NCI-H146 treated with DMSO at 0.1 percent for 48 hours (cell line): ENCODE measurements at regions not wholly inside any gene's neighbourhood (a gene's known extent, or its start where the extent isn't known, plus 50 kb on each side); places are given as distances from the start of the nearest gene placed in this dataset.

ENCODE experiments used
- DNase-seq: peaks from one replicate; lab custom pipeline; 2025; ENCODE audit not compliant: unreplicated experiment; lab: John Stamatoyannopoulos, UW

DNA sequence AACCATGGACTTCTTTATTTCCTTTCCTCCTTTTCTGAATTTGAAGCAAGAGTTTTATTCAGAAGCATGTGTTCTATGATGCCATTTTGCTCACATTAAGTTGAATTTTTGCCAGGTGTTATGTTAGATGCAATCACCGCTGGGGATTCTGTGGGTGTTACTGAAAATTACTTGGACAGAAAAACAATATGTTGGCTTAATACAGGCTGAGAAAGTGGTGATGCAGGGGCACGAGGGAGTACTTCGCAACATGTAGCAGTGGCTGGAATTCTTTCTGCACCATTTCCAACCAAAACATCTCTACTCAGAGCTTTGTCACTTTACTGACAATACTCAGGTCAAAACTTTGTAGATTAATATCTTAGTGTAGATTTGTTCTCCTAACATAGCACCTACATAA is 109.2 kb upstream of the PCDH18 start:
- DNase-seq, result no peak

DNA sequence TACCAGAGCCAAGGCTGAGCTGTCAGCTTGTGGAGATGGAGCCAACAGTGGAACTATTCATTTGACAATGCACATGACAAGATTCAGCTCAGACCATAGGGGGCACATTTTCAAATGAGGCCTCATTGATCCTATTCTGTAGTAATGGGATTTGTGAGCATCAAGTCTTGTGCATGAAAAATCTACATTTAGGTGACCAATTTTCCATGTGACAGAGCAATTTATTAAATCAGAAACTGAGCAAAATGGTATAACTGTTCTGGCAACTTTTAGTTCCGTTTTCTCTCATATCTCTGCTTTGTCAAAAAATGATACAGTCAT is 108.5 kb upstream of the PCDH18 start:
- DNase-seq, result no peak

DNA sequence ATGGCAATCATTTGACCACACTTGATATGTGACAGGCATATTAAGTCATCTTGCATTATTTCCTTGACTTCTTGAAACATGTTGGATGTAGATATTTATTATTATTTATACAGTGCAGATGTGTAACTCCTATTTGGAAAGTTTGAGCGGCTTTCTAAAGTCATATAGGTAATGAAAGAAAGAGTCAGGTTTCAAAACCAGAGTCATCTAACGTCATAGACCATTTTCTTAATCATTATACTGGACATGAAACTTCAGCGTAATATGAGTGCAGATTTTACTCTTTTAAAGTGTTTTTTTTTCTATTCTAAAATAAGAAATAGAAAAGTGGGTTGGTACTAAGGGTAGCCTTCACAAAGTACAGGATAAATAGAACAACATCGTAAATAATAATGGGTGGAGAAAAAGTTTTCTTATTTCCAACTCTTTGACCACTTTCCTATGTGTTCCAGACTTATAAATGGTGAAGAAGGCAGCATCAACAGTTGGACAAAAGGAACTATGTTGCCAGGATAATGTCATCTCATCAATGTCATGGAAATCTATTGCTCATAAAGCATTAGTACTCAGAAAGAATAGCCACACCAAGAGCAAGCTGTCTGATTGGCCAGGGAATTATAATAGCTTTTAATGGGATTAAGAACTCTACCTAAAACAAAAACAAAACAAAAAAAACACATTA is 108.0 kb upstream of the PCDH18 start:
- DNase-seq, result no peak

DNA sequence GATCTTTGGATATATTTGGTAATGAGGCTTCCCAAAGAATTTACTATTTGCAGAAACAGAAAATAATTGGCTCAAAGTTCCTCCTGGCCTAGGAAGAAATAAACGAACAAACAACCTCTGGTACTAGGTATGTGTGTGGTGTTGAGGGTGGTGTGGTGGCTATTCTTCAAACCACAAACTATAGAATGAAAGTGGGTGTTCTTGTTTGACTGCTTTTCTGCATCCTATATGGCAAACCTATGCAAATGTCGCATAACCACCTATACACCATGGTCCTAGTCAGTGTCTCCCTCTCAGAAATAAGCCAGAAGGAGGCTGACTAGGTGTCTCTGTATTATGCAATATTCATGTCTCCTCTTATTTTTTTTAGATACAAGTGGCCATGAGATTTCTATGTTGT is 106.6 kb upstream of the PCDH18 start:
- DNase-seq, result no peak

DNA sequence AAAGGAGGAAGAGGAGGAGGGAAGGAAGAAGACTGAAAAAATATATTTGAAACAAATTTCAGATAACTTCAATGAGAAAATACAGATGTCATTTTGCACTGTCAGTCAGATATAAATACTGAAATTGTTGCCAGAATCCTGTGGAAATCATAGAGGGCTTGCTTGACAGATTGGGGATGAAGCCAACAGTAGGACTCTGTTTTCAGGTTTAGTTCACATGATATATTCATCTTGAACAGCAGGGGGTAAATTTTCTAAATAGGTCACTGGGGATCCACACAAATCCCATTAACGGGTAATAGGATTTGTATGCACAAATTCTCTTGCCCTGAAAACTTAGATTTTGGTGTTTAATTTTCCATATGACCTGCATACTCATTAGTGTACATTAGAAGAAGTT is 103.3 kb upstream of the PCDH18 start:
- no peak for DNase-seq

DNA sequence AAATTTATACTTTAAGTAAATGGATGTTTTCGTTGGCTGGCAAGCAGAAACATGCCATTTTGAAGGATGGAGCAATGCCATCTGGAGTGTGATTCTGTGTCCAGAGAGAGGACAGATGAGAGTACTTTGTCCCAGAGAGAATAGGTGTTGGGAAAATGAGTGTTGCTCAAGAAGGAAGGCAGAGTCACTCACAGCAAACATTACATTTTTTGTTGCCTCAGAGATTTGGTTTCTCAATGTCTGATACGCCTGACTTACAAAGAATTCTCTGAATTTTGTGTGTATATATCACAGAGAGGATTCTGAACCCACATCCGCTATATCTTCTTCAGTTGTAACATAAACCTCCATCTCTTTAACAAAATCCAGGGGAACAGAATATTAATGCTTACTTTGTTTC is 102.8 kb upstream of the PCDH18 start:
- no peak for DNase-seq

DNA sequence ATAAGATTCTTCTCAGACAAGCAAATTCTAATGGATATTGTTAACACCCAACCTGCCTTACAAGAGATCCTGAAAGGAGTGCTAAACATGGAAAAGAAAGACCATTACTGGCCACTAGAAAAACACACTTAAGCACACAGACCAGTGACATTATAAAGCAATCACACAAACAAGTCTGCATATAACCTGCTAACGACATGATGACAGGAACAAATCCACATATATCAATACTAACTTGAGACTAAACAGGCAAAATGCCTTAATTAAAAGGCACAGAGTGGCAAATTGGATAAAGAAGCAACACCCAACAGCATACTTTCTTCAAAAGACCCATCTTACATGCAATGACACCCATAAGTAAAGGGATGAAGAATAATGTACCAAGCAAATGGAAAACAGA is 100.5 kb upstream of the PCDH18 start:
- DNase-seq, result no peak

DNA sequence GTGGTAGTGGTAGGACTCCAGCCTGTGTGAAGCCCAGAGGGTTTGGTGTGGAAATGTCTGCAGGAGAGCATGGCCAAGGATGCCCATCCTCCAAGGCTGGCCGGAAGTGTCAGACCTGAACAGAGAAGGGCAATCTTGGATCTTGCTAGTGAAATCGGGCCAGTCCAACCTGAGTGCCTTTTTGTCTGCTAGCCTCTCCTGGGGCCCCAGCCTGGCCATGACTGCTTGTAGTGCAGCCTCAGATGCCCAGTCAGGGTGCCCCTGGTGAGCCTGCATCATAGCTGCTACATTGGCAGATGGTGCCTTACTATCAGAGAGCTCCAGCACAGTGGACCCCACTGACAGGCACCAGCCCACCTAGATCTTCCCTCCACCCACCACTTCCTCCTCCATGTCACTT is 99.3 kb upstream of the PCDH18 start:
- DNase-seq, result no peak

DNA sequence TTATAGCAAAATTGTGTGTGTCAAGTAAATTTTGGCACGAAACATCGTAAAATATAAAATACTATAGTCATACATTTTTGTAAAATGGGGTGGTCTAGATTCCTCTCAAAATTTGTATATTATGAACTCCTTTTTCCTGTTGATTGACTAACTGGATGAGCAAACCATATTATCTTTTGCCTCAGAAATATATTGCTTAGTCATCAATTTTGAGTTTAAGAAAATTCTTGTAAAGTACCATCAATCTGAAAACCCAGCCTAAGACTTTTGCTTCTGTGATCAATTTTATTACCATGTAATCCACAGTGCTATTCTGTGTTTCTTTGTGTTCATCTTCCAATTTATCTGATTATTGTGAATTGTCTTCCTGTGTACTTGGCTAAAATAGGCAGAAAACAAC is 98.0 kb upstream of the PCDH18 start:
- DNase-seq, result no peak

DNA sequence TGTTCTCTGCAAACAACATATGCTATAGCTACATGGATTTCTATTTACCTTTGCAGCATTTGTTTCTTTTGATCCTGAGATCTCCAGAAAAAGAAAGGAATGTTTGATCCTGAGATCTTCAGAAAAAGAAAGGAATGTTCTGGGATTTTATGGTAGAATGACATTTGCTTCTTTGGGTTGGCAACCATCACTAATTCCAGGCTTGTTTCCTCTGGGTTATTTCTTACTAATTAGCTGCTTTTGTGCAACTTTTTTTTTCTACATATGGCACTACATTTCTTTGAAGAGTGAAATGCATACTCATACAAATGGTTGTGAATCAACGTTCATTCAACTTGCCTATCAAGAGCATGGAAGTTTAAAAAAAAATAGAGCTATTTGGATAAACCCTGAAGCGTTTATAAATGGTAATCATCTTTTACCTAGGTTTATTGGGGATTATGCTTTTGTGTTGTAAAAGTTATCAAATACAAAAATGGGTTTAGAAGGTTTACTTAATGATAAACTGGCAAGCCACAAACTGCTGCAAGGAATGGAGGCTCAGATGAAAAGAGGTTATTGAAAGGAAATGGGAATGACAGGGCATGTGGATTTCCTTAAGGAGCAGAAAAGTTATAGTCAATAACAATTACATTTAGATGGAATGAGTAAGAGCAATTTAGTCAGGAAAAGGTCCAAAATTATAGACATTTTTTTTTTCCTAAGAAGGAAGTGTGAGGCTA is 95.6 kb upstream of the PCDH18 start:
- DNase-seq, result no peak

DNA sequence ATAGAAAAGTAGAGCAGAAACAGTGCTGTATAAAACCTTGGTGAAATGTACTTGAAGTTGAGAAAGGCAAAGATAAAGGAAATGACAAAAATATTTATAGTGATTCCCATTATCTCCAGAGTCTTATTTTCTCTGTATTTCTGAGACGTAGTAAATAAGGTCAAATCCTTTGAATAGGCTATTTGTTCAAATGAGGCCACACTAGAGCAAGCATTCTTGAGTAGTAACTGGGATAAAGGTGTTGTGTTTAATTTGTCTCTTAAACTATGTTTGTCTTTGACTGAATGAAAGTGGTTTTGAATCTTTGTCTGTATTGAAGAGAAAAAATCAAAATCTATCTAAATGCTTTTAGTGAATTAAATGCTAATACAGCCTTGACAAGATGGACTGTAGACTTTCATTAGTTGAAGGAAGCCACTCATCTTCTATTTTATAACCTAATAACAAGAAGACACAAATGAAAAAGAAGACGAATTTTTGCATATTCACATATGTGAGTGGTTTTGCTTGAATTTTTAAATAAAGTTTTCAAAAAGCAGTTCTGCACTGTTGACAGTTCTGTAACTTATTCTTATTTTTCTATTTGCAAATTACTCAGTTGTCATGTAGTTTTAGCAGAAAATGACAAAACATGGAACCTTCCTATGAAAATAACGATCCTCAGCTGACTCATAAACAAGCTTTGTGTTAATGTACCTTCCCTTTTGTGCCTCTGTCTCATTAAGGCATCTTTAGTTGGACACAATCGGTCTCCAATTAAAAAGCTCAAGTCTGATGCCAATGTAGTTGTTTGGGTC is 94.8 kb upstream of the PCDH18 start:
- no peak for DNase-seq

DNA sequence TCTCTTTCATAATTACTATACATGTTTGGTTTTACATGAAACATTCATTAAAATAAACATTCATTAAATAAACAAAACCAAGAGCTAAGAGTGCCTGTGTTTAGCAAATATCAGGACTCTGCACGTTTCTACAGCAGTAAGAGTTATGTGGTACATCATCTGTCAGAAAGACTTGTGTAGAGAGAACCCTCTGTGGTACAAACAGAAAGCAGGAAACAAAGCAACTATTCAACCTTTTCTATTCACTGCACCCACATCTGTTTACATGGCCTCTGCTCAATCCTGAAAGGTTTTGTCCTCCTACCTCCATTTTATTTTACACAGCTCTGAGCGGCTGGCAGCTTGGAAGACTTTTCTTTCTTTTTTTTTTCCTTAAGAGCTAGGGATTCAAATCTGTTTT is 90.7 kb upstream of the PCDH18 start:
- DNase-seq, result peak; percentile 36

DNA sequence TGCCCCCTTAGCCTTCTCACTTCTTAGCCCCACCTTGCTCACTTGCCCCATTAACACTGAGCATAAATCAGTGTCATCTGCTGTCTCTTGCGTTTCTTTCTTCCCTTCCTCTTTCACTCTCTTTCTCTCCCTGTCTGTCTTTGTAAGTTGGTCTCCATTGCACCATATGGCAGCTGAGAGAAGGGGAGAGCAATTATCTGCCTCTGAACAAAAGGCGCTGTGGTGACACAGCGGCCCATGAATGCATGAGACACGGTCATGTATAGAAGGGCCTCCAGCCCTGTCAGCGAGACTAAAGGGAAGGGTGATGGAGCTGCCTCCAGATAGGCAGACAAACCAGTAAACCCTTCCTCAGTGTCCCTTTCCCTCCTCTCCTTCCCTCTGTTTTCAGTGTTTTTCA is 88.8 kb upstream of the PCDH18 start:
- peak; percentile 39 for DNase-seq

DNA sequence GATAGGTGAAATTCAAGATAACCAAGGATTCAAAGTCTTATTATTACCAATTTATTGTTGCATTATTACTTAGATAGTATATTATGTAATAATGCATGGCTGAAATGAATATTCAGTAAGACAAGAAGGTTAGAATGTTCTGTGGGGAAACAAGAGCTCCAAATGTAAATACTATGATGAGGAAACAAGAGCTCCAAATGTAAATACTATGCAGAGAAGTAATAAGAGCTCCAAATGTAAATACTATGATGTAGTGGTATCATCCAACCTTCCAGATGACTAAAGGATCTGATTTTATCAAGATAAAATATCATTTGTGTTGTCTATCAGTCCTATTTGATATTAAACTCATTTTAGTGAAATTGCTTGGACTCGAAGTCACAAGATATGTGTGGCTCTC is 82.2 kb upstream of the PCDH18 start:
- DNase-seq, result no peak

DNA sequence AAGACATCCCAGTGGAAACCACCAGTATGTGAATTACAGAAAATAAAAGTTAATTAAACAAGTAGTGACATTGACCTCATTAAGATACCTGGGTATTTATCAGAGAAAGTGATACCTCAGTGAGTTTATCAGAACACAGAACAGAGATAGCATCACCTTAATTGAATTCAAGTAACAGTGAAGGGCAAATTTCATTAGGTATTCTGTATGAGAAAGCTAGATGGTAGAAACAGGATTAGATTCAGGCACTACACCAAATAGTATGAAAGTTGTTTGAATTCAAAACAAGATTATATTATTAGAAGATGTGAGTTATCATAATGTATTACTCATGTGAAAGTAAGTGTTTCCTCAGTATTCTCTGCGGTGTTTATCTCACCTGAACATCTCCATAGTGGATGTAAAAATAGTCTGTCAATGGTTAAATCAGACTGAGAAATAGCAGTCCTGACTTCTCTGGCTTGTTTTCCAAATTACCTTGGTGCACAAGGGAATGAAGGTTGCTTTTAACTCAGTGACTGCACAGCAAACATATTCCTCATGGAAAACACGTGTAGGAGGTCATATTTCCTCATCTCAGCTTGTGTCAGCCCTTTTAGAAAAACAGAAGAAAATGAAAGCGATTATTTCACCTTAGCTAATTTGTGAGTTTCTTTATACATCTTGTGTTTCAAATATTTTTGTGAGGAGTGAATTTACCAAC is 79.9 kb upstream of the PCDH18 start:
- no peak for DNase-seq

DNA sequence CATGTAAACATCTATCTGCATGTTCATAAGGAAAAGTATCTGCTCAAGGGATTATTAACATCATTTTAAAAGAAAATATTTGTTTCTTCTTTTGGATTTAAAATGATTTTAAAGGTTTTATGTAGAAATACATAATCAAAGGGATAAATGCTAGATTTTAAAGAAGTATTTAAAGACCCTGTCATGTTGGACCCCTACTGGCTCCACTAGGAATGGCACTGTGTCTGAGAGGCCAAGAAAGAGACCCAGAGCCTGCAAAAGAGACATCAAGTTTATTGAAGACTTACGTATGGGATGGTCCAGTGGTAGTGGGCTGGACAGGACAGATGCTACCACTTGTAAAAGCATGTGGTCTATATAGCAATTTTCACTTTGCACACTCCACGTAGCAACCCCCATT is 78.7 kb upstream of the PCDH18 start:
- no peak for DNase-seq

DNA sequence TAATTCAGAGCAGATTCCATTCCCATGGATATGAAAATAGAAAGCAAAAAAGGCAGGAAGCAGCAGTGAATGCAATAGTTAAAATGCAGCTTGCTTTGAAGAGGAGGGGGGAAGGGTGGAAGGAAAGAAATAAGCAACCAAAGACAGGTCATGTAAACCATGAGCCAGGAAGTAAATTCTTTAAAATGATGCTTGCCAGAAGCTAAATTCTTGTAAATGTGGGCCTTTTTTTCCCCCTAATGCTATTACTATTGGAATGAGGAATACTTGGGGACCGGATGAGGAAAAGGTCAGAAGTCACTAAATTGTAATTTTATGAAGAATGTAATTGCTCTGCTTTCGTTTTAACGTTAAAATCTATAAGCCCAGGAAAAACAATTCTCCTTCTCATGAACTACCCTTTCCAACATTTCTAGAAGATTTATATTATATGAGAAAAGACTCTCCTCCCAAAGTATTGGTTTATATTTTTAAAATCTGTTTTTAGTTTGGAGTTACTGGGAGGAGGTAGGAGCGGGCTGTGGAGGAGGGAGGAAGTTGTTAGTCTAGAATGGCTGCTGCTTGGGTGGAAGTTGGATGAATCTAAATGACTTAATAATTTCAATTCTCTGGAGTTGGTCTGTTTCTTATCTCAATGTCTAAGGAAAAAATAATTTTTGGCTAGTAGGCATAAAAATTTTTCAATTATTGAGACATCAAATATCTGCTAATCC is 77.6 kb upstream of the PCDH18 start:
- no peak for DNase-seq

DNA sequence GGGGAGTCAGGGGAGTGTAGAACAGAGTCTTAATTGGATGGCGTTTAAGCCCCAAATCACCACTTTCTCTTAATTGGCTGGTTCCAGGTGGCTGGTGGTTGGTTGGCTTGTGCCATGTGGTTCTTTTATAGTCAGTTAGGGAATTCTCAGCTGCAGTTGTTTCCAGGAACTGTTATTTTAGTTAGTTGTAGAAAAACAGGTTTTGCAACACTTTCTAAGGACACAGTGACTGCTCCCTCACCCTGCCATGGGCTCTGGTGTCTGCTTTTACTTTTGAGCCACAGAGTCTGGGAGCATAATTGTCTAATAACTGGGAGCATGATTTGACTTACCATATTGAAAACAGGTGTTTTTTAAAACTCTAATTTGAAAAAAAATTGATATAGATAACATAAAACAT is 75.8 kb upstream of the PCDH18 start:
- no peak for DNase-seq

DNA sequence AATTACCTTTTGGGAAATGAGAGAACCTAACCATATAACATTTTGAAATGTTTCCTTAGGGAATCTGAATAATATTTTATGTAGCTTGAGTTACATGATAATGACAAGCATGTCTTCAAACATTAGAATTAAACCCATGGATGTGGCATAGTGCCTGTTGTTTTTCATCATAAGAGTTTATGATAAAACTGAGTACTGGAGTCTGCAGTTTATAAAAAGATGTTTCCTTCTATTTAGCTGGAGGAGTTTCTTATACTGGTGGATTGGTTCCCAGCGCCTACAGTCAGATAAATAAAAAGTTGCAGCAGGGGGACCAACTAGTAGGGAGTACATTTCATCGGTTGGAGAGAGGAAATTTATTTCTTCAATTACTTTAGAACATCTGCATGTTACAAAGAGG is 70.1 kb upstream of the PCDH18 start:
- DNase-seq, result no peak

DNA sequence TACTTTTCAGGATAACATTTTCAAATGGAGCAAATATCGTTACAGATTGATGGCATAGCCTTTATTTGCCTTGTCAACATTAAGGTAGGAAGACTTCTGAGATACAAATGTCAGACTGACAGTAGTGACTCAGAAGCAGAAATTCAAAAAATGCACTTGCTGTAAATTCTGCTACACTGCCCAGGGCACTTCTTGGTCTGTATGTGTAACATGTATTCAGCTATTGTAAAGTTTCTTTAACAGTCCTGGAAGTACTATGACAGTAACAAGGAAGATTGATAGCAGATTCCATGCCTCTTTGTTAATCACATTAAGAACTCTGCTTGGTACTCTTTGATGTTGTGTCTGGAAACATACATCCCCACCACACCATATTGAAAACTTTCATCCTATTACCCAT is 69.6 kb upstream of the PCDH18 start:
- no peak for DNase-seq

DNA sequence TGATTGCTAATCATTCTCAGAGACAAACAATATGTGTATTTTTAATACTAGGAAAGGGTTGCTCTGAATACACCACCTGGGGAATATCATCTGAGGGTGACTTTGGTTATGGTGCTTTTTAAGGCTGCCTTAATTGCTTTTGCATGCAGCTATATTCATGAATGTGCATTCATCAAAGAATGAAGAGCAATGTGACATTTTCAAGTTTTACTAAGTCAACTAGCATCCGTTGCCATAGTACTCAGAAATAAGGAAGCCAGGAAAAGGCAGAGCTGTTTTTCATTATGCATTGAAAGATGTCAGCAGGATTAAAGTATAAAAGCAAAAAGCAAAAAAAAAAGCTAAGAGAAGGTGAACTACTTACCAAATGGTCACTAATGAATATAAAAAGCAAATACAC is 67.4 kb upstream of the PCDH18 start:
- no peak for DNase-seq
